Muscle of arm (tissue), 1 donor: ENCODE measurements at regions not wholly inside any gene's neighbourhood (a gene's known extent, or its start where the extent isn't known, plus 50 kb on each side); places are given as distances from the start of the nearest gene placed in this dataset.

ENCODE experiments used
- DNase-seq: peaks from one replicate; pipeline ENCODE4 v3.0.0-alpha.2; 2013

GRCh38 chr17:68184816-68185436 lies 62.9 kb upstream of the AMZ2 start:
- no peak for DNase-seq

- DNase-seq, result no peak
Observed at GRCh38 chr17:68185820-68186219, 62.0 kb upstream of the AMZ2 start.

GRCh38 chr17:68190495-68190894 lies 57.3 kb upstream of the AMZ2 start:
- no peak for DNase-seq

DNA sequence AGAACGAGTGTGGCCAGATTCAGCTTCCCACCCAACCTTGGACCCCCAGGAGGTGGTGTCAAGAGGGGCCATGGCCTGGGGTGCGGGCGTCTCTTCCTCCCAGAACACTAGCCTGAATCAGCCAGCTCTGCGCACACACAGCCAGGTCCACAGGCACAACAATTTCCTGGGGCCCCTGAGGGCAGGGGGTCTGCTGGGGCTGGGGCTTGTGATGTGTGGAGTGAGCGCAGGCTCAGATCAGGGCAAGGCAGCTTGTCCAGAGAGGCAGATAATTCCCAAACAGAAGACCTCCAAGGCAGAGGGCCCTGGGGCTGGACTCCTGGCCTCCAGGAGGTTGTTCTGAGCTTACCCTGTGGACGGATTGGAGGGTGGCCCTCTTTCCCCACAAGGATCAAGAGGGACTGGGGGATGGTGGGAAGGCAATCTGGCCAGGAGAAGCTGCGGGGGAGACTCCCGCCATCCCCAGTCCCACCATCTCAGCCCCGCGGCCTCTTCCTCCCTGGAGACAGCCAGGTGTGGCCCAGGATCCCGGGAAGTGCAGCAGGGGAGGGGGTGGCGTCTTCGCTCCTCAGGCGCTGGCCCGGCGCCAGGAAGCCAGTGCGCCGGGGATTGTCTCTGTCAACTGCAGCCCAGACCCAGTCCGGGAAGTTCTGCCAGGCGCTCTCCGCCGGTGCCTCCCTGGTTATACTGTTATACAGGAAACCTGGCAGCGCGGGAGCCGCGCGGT lies 52.0 kb upstream of the AMZ2 start:
- no peak for DNase-seq

DNA sequence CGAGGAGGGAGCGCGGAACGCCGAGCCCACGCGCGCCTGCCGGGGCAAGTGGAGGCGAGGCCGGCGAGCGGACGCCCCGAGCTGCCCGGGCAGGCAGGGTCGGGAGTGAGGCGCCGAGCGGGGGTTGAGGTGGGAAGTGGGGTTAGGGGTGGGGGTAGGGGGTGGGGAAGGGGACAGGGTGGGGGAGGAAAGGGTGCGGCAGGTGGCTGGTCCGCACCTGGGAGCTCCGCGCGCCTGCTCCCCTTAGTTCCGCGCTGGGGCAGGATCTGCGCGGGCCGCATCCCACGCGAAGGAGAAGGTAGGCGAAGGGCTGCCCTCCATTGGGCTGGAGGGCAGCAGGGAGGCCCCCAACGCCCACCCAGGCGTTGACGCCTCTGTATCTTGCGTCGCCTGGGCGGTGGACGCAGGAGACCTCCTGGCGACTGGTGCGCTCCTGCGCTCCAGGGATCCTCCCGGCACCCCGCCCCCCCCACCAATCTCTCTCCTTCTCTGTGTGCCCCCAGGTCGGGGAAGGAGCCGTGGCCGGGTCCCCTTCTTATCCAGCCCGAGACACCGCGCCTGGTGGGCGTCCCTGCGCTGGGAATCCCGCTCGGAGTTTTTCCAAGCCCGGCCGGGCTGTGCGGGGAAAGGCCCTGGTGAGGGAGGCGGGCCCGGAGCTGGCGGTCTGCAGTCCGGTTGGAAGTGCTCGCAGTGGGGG lies 51.3 kb upstream of the AMZ2 start:
- no peak for DNase-seq

DNA sequence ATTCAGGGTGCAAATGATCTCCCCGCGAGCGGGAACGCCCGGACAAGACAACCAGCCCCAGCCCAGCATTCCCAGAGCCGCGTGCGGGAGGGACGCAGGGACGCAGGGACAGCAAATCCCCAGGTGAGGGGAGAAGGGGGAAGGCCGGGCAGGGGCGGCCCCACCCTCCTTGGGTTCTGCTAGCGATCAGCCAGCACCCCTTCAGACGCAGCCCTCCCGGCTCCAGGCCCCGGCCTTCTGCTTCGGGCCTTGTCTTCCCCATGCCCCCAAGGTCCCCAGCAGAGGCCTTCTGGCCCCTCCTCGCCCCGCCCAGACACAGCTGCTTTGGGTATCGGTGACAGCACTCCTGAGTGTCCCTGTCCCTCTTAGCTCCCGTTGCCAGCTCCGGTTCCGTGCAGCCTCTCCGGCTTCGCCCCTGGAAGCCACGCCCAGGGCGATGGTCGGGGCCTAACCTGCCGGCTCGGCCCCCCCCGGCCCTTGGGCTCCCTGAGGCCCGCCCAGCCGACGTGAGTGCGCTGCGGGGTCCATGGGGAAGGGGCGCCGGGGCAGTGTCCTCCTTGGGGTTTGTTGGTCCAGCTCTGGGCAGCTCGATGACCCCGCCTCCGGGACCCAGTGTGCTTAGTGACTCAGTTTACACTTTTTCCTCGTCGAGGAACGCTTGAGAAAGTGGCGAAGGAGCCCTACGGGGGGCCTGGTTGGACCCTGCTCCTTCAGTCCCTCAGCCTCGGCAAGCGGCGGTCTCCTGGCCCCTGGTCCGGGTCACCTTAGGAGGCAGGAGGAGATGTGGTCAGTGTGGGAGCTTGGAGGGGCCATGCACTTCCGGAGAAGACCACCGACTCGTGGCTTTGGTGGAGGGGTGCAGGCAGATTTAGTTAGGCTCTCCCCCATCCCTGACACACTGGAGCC lies 50.5 kb upstream of the AMZ2 start:
- DNase-seq, result no peak

DNA sequence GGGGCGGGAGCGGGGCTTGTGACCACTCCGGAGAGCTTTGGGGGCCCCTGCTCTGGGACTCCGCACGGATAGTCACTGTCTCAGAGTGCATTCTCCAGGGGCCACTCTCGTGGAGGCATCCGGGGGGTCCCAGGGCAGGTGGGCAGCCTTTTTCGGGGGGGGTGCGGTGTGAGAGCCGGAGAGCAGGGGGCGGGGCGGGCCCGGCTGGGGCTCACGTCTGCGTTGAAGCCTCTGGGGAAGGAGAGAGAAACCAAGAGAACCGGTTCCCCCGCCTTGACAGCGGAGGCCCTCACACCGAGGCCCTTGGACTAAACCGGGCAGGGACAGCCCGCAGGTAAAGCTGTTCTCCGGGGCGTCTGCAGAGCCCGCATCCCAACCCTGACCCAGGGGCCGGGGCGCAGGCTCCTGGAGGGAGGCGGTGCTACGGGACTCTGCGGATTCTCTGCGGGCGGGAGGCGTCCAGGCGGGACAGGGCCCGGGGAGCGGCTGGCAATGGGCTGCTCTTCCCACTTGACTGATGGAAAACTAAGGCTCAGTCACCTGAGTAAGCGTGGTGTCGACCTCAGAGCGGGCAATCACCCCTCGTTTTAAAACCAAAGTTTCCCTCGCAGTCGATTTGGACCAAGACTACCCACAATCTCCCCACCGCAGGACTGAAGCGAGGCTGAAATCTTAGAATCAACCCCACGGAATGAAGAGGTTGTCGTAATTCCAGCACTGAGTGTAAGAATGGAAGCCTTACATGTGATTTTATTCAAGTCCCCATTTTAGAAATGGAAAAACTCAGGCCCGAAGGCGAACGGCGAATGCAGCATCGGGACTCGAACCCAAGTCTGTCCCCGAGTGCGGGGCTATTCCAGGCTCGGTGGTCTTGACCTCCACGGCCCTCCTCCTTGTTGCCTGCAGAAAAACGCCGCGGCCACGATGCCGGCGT lies 49.6 kb upstream of the AMZ2 start:
- no peak for DNase-seq
